ENCODE measurements at regions not wholly inside any gene's neighbourhood (a gene's known extent, or its start where the extent isn't known, plus 50 kb on each side); places are given as distances from the start of the nearest gene placed in this dataset.

- no peak for DNase-seq (ENCODE audit: low read depth in 3 of 3)
Observed at GRCh38 chr15:62834686-62835329, 207.7 kb upstream of the TPM1 start.

GRCh38 chr15:62835351-62835750, 207.2 kb upstream of the TPM1 start:
- no peak for DNase-seq (ENCODE audit: low read depth in 3 of 3)

GRCh38 chr15:62835762-62836161, 206.8 kb upstream of the TPM1 start:
- no peak for DNase-seq (ENCODE audit: low read depth in 3 of 3)

GRCh38 chr15:62840526-62841268, 201.8 kb upstream of the TPM1 start:
- DNase-seq (ENCODE audit: low read depth in 3 of 3): no peak

GRCh38 chr15:62841269-62841628, 201.3 kb upstream of the TPM1 start:
- no peak for DNase-seq (ENCODE audit: low read depth in 3 of 3)

GRCh38 chr15:62841891-62842559, 200.5 kb upstream of the TPM1 start:
- DNase-seq (ENCODE audit: low read depth in 3 of 3): no peak

- no peak for DNase-seq (ENCODE audit: low read depth in 3 of 3)
Observed at GRCh38 chr15:62843311-62843710, 199.2 kb upstream of the TPM1 start.

GRCh38 chr15:62844564-62845240, 197.8 kb upstream of the TPM1 start:
- DNase-seq (ENCODE audit: low read depth in 3 of 3): no peak

- no peak for DNase-seq (ENCODE audit: low read depth in 3 of 3)
Observed at GRCh38 chr15:62845241-62846126, 197.1 kb upstream of the TPM1 start.

GRCh38 chr15:62846131-62846804, 196.3 kb upstream of the TPM1 start:
- no peak for DNase-seq (ENCODE audit: low read depth in 3 of 3)

GRCh38 chr15:62846805-62847495, 195.6 kb upstream of the TPM1 start:
- DNase-seq (ENCODE audit: low read depth in 3 of 3): no peak

GRCh38 chr15:62847900-62848489, 194.6 kb upstream of the TPM1 start:
- no peak for DNase-seq (ENCODE audit: low read depth in 3 of 3)

GRCh38 chr15:62848632-62849050, 193.9 kb upstream of the TPM1 start:
- no peak for DNase-seq (ENCODE audit: low read depth in 3 of 3)

GRCh38 chr15:62849316-62850106, 193.0 kb upstream of the TPM1 start:
- no peak for DNase-seq (ENCODE audit: low read depth in 3 of 3)

GRCh38 chr15:62850318-62850717, 192.2 kb upstream of the TPM1 start:
- no peak for DNase-seq (ENCODE audit: low read depth in 3 of 3)

- DNase-seq (ENCODE audit: low read depth in 3 of 3): no peak
Observed at GRCh38 chr15:62850791-62851291, 191.7 kb upstream of the TPM1 start.

- DNase-seq (ENCODE audit: low read depth in 3 of 3): no peak
Observed at GRCh38 chr15:62853114-62853840, 189.3 kb upstream of the TPM1 start.

- no peak for DNase-seq (ENCODE audit: low read depth in 3 of 3)
Observed at GRCh38 chr15:62853841-62854225, 188.7 kb upstream of the TPM1 start.
